ENCODE measurements at regions not wholly inside any gene's neighbourhood (a gene's known extent, or its start where the extent isn't known, plus 50 kb on each side); places are given as distances from the start of the nearest gene placed in this dataset.

GRCh38 chr2:8518979-8519668 lies 162.7 kb upstream of the ID2 start:
- Histone ChIP-seq H4K20me1 (ENCODE audit: insufficient read depth) (no peaks in the 10 kb centered on the region), H3K4me2 (ENCODE audit: low read length) (no peak overlapping the region), H3K36me3 (ENCODE audit: control insufficient read depth in 1 of 2, insufficient read depth in 2 of 2, low read length in 2 of 2) (no peaks in the 10 kb centered on the region), H3K4me1 (ENCODE audit: control insufficient read depth in 1 of 2, insufficient read depth in 2 of 2, low read length in 2 of 2) (no peaks in the 10 kb centered on the region), H2AFZ (ENCODE audit: low read depth, low read length, poor library complexity, severe bottlenecking) (no peak overlapping the region), H3K9ac (ENCODE audit: low read length) (no peak overlapping the region), H3K79me2 (ENCODE audit: insufficient read depth, low read length) (no peaks in the 10 kb centered on the region), H3K27ac (ENCODE audit: low read depth, low read length) (no peak overlapping the region), H3K9me3 (ENCODE audit: control insufficient read depth in 1 of 2, insufficient read depth in 1 of 2, low read depth in 1 of 2, low read length in 2 of 2) (no peaks in the 10 kb centered on the region), H3K4me3 (replicated peaks in 1 of 2; ENCODE audit: low read depth in 1 of 2, low read length in 2 of 2) (no peak overlapping the region), H3K9me2 (ENCODE audit: insufficient read depth) (no peaks in the 10 kb centered on the region), H3K27me3 (ENCODE audit: insufficient read depth, low read length) (0 out of 2 replicates have a peak, but pooled peaks cover 2% of the 10 kb centered on the region)
- CTCF ChIA-PET, result no interaction called here
- BruUV-seq (replicated peaks), result no TSS peak
- POLR2A ChIA-PET, result no interaction called here
- intact Hi-C loops (cut with micrococcal nuclease), result no loop called here
- RAD21 ChIA-PET (ENCODE audit: low non-redundant PET in 1 of 2, low total read pairs in 2 of 2, uncharacterized antibody in 2 of 2, unreplicated experiment in 2 of 2), result no interaction called here
- TF ChIP-seq FOSL1 (IDR thresholded peaks at IDR 0.05; ENCODE audit: low read depth) (no peak), ZFX (IDR thresholded peaks at IDR 0.05) (no peak), ZBTB33 (IDR thresholded peaks at IDR 0.05; ENCODE audit: extremely low read depth, insufficient replicate concordance, low read length) (no peak), EGR1 (IDR thresholded peaks at IDR 0.05; ENCODE audit: low read depth) (no peak), CBX3 (IDR thresholded peaks at IDR 0.05; ENCODE audit: low read depth) (no peak), EZH2phosphoT487 (IDR thresholded peaks at IDR 0.05; ENCODE audit: borderline replicate concordance) (no peak), POLR2AphosphoS5 (IDR thresholded peaks at IDR 0.05; ENCODE audit: low read depth, low read length) (no peak), CTCF (IDR thresholded peaks at IDR 0.05 in 2 of 3, conservative IDR thresholded peaks at IDR 0.05 in 1 of 3; ENCODE audit: borderline replicate concordance in 1 of 3, insufficient read depth in 1 of 3, low read depth in 2 of 3, low read length in 2 of 3) (no peak), ELF1 (IDR thresholded peaks at IDR 0.05; ENCODE audit: borderline replicate concordance, low read depth) (no peak)
- no peak for ATAC-seq
- no peak for DNase-seq (ENCODE audit: low read depth, low spot score)
